Osteoblast (primary cell): ENCODE measurements at regions not wholly inside any gene's neighbourhood (a gene's known extent, or its start where the extent isn't known, plus 50 kb on each side); places are given as distances from the start of the nearest gene placed in this dataset.
"Not testable (repeated sequence)": the region's sequence is repeated elsewhere in the genome, so short reads cannot be mapped to it uniquely, and the experiment has no call there.

Experiments
- DNase-seq: peaks from one replicate; pipeline ENCODE4 v3.0.0; 2011; ENCODE audit warnings: low spot score, mixed read lengths; ENCODE audit not compliant: insufficient read length; ENCODE audit errors: missing footprints
- H2AFZ ChIP-seq: 2 replicates; pipeline ENCODE4 v1.6.0; 2011; ENCODE audit warnings: mild to moderate bottlenecking, low read length
- H3K27ac ChIP-seq: 2 replicates; pipeline ENCODE4 v1.5.1; 2011; ENCODE audit warnings: mild to moderate bottlenecking, low read depth, low read length, moderate library complexity
- H3K27me3 ChIP-seq: 2 replicates; pipeline ENCODE4 v1.6.0; 2012; ENCODE audit warnings: mild to moderate bottlenecking, control low read depth, inconsistent platforms, low read length, moderate library complexity; ENCODE audit not compliant: insufficient read depth
- H3K36me3 ChIP-seq: 2 replicates; pipeline ENCODE4 v1.5.1; 2011; ENCODE audit warnings: mild to moderate bottlenecking, low read length, control low read depth, moderate library complexity; ENCODE audit not compliant: insufficient read depth
- H3K4me1 ChIP-seq: 2 replicates; pipeline ENCODE4 v1.5.1; 2011; ENCODE audit warnings: mild to moderate bottlenecking, low read length, control low read depth, moderate library complexity; ENCODE audit not compliant: insufficient read depth
- H3K4me2 ChIP-seq: 2 replicates; pipeline ENCODE4 v1.6.0; 2011; ENCODE audit warnings: mild to moderate bottlenecking, low read length; ENCODE audit not compliant: insufficient read depth
- H3K4me3 ChIP-seq: fragments of 200-600 bp; sonication (generic); 3 replicates; pipeline ENCODE4 v1.5.1; 2012; ENCODE audit warnings: mild to moderate bottlenecking, low read length, inconsistent platforms; ENCODE audit not compliant: insufficient read depth
- H3K79me2 ChIP-seq: 2 replicates; pipeline ENCODE4 v1.6.0; 2012; ENCODE audit warnings: mild to moderate bottlenecking, low read length, control low read depth, inconsistent platforms; ENCODE audit not compliant: insufficient read depth
- H3K9me3 ChIP-seq: 2 replicates; pipeline ENCODE4 v1.5.1; 2011; ENCODE audit warnings: low read depth, low read length, control low read depth
- H4K20me1 ChIP-seq: 2 replicates; pipeline ENCODE4 v1.6.0; 2012; ENCODE audit warnings: mild to moderate bottlenecking, low read length, control low read depth; ENCODE audit not compliant: insufficient read depth
- CTCF ChIP-seq: IDR thresholded peaks from 2 replicates; pipeline ENCODE4 v1.5.1; 2011; ENCODE audit warnings: mild to moderate bottlenecking, low read depth, low read length, moderate library complexity; ENCODE audit errors: extremely low read depth

- Histone ChIP-seq H3K27me3 (no peaks in the 10 kb centered on the region), H3K9me3 (no peaks in the 10 kb centered on the region), H3K27ac (no peak overlapping the region), H2AFZ (peak overlapping the region; percentile 6), H3K79me2 (no peaks in the 10 kb centered on the region), H3K4me1 (peaks cover 9% of the 10 kb centered on the region), H3K4me3 (no peak overlapping the region), H4K20me1 (no peaks in the 10 kb centered on the region), H3K36me3 (no peaks in the 10 kb centered on the region), H3K4me2 (no peak overlapping the region)
- peak; percentile 61 for DNase-seq
- no peak for TF ChIP-seq CTCF
Observed at GRCh38 chr4:184335520-184335919, 117.8 kb upstream of the ENPP6 start.

GRCh38 chr4:184333446-184333845, 115.8 kb upstream of the ENPP6 start:
- not testable (repeated sequence) for H3K27me3 ChIP-seq, H3K4me3 ChIP-seq, H3K4me1 ChIP-seq, H3K36me3 ChIP-seq, H4K20me1 ChIP-seq, H3K27ac ChIP-seq, H2AFZ ChIP-seq, H3K4me2 ChIP-seq, DNase-seq, H3K9me3 ChIP-seq, H3K79me2 ChIP-seq

GRCh38 chr4:184331268-184331995, 113.8 kb upstream of the ENPP6 start:
- Histone ChIP-seq H2AFZ (no peak overlapping the region), H3K27me3 (no peaks in the 10 kb centered on the region), H3K4me3 (no peak overlapping the region), H3K36me3 (no peaks in the 10 kb centered on the region), H3K4me1 (peaks cover 5% of the 10 kb centered on the region), H3K79me2 (no peaks in the 10 kb centered on the region), H3K27ac (no peak overlapping the region), H4K20me1 (no peaks in the 10 kb centered on the region), H3K4me2 (no peak overlapping the region), H3K9me3 (no peaks in the 10 kb centered on the region)
- no peak for DNase-seq
- TF ChIP-seq CTCF, result no peak

- not testable (repeated sequence) for H3K4me3 ChIP-seq, DNase-seq, H2AFZ ChIP-seq, H3K4me1 ChIP-seq, H3K4me2 ChIP-seq, H3K36me3 ChIP-seq, H3K9me3 ChIP-seq, H3K27me3 ChIP-seq, H4K20me1 ChIP-seq, H3K79me2 ChIP-seq, H3K27ac ChIP-seq
Observed at GRCh38 chr4:184330517-184331094, 112.9 kb upstream of the ENPP6 start.

- H3K4me1 ChIP-seq, result peaks cover 5% of the 10 kb centered on the region
- H3K36me3 ChIP-seq, result no peaks in the 10 kb centered on the region
- H3K4me3 ChIP-seq, result no peak overlapping the region
- no peaks in the 10 kb centered on the region for H4K20me1 ChIP-seq
- no peak for TF ChIP-seq CTCF
- H2AFZ ChIP-seq, result peak overlapping the region; percentile 44
- H3K27ac ChIP-seq, result peak overlapping the region; percentile 52
- H3K79me2 ChIP-seq, result no peaks in the 10 kb centered on the region
- H3K4me2 ChIP-seq, result no peak overlapping the region
- DNase-seq, result peak; percentile 68
- H3K9me3 ChIP-seq, result no peaks in the 10 kb centered on the region
- H3K27me3 ChIP-seq, result no peaks in the 10 kb centered on the region
Observed at GRCh38 chr4:184329659-184330400, 112.2 kb upstream of the ENPP6 start.
